Motor neuron (in vitro differentiated cells): ENCODE measurements at regions not wholly inside any gene's neighbourhood (a gene's known extent, or its start where the extent isn't known, plus 50 kb on each side); places are given as distances from the start of the nearest gene placed in this dataset.

Experiments
- ATAC-seq, 8 experiments: fragments of 200-7000 bp; cut with Tn5 transposase; replicated peaks in 6 of 8; 2 replicates each; pipeline ENCODE4 v1.8.0; 2021; ENCODE audit warnings: mild to moderate bottlenecking in 8 of 8, moderate library complexity in 8 of 8
- H3K27ac ChIP-seq, 2 donors: fragments of 250-450 bp; sonication (Bioruptor Pico); 2 replicates each; pipeline ENCODE4 v1.9.0; 2021; ENCODE audit warnings: antibody characterized with exemption in 2 of 2, mild to moderate bottlenecking in 2 of 2, moderate library complexity in 1 of 2
- H3K4me1 ChIP-seq, 2 donors: fragments of 250-450 bp; sonication (Bioruptor Pico); replicated peaks in 1 of 2; 2 replicates each; pipeline ENCODE4 v1.6.1; 2021; ENCODE audit warnings: antibody characterized with exemption in 2 of 2, mild to moderate bottlenecking in 2 of 2, moderate library complexity in 1 of 2
- H3K4me3 ChIP-seq, 5 donors: fragments of 250-450 bp; sonication (Bioruptor Pico); 2 replicates each; pipeline ENCODE4 v1.9.0; 2021; ENCODE audit warnings: antibody characterized with exemption in 5 of 5, mild to moderate bottlenecking in 5 of 5, moderate library complexity in 4 of 5
- WGBS, 10 experiments: fragments of 450-650 bp; shearing (Covaris generic); methylation state at CpG; one replicate each; pipeline ENCODE4 v1.0.0; 2022; 5-methylcytosine and 5-hydroxymethylcytosine counted together
- in situ Hi-C, 9 experiments: fragments of 400-800 bp; cut with MboI; loops; one replicate each; pipeline ENCODE4 v1.15.0; 2021; ENCODE audit warnings: low sequenced_read_pairs in 9 of 9, low pct_unique_long_range_greater_than_20kb in 2 of 9; ENCODE audit not compliant: unreplicated experiment in 9 of 9

DNA sequence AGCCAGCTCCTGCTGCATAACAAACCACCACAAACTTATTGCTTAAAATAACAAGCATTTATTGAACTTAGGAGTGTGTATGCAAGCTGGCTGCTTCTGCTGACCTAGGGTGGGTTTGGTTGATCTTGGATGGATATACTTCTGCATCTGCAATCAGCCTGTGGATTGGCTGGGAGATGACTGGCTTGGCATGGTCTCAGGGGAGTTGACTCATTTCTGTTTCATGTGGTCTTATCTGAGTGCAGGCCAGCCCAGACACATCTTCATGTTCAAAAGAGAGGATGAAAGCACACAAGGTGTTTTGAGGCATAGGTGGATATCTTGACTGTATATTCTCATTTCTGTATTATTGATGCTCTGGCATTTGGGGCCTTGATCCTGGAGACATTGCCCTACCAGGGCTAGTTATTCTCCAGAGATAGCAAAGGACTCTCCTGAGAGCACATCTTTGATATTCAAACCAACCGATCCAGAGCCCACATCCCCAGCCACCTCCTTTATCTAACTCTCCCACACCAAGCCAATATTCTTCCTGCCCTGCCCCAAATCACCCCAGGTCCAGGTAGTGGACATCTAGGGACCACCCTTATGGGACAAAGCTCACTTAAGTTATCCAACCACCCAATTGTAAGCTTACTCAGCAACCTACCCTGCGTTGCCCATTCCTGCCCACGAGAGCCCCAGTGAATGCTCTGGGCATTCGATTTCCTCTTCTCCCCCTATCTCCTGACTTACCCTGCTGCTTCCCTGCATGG lies 350.8 kb downstream of the PTPRU start:
- Histone ChIP-seq H3K4me1 (peaks cover 0 to 3% of the 10 kb centered on the region in 2 donors), H3K27ac (no peak overlapping the region), H3K4me3 (no peak overlapping the region)
- ATAC-seq, result no peak
- in situ Hi-C loops, result no loop called here
- 0 to 84% (median 65%) methylated on average over 1 to 3 of the region's 4 CpGs; no CpG with 5 or more reads in 2 of the 10 experiments for WGBS, 10 experiments

DNA sequence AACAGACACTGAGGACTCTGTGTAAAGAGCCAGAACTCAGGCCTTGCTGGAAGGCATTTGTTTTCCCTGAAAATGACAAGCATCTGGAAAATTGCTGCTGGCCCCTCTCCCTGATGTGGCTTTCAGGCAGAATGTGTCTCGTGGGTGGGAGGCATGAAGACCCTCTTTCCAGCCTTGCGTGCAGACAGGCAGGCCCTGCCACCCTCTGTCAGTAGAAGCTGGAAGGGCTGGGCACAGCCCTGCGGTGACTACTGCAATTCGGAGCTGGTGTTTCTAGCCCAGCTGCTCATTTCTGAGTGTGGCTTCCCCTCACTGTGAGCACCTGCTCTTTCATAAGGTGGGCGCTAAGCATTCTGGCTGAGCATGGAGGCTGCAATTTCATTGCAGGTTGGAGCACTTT lies 349.9 kb downstream of the PTPRU start:
- in situ Hi-C loops, result no loop called here
- no peak for ATAC-seq
- H3K4me3 ChIP-seq, result no peak overlapping the region
- 72 to 88% (median 80%) methylated on average over 1 to 5 of the region's 5 CpGs; no CpG with 5 or more reads in 2 of the 10 experiments for WGBS, 10 experiments
- H3K4me1 ChIP-seq, result peaks cover 0 to 3% of the 10 kb centered on the region in 2 donors
- no peak overlapping the region for H3K27ac ChIP-seq

DNA sequence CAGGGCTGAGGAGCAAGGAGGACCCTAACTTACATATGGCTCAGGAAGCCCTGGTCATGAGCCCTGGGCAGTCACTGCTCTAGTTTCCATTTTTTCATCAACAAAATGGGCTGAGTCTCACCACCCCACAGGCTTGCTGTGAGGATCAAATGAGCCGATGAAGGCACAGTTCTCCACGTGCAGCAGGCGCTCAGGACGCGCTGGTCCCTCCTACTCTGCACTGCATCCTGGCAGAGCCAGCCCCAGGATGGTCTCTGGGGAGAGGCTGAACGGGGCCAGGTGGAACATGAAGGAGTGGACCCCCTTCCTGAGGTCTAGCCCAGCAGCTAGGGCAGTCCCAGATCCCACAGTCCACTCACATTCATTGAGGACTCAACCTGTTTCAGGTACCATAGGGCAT lies 349.3 kb downstream of the PTPRU start:
- H3K4me3 ChIP-seq, result no peak overlapping the region
- in situ Hi-C loops, result no loop called here
- peaks cover 0 to 3% of the 10 kb centered on the region in 2 donors for H3K4me1 ChIP-seq
- WGBS, 10 experiments, result 70 to 86% (median 81%) methylated on average over 2 to 6 of the region's 6 CpGs; no CpG with 5 or more reads in 6 of the 10 experiments
- H3K27ac ChIP-seq, result no peak overlapping the region
- ATAC-seq, result no peak

DNA sequence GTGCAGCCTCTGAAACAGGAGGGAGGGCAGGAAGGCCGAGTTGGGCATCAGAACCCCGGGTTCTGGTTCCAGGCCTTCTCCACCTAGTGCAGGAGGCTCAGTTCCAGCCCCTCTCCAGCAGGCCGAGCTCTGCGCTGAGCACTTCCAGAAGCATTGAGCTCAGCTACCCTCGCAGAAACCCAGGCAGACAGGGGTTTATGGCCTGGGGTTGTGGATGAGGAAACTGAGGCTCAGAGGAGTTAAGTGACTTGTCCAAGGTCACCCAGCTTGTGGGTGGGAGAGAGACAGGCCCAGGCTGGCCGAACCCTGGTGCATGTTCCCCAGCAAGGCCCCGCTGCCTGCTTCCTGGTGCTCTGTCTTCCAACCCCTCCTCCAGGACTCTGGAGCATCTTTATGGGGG lies 348.9 kb downstream of the PTPRU start:
- WGBS, 10 experiments, result 40 to 100% (median 83%) methylated on average over 1 to 5 of the region's 7 CpGs; no CpG with 5 or more reads in 6 of the 10 experiments
- in situ Hi-C loops, result no loop called here
- peaks cover 0 to 3% of the 10 kb centered on the region in 2 donors for H3K4me1 ChIP-seq
- no peak for ATAC-seq
- H3K4me3 ChIP-seq, result no peak overlapping the region
- no peak overlapping the region for H3K27ac ChIP-seq

DNA sequence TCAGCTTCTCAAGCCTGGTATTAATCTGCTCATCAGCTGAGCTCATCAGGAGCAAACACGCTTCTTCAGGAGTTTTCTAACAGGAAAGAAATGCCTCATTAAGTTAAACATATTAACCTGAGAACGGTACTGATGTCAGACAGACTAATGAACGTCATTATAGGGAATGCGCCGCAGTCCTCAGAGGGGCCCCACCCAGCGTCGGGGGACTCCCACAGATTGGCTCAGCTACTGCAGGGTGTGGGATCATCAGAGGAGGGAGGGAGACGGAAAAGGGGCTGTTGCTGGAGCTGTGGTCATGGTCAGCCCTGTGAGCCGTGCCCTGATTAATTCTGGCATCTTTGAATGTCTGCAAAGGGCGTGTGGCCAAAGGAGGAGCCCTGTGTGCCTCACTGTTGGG lies 348.5 kb downstream of the PTPRU start:
- peak in 7 of 8 experiments; percentile 38 to 99 (median 94) for ATAC-seq
- H3K4me1 ChIP-seq, result peaks cover 0 to 3% of the 10 kb centered on the region in 2 donors

DNA sequence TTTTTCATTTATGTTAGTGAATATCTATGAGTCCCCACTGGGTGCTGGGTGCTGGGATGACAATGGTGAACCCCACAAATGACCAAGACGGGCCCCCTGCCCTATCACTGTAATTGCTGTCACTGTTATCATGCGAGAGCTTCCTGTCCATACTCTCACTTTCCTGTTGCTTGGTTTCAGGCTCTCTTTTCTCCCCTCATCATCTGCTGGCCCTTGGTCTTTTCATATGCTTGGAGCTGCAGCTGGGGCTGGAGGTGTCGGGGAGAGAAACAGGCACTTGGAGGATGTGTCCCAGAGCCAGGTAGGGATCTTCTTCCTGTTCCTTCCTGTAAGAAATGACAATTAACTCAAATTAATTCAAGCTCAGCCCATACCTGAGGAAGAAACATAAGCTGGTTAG lies 348.0 kb downstream of the PTPRU start:
- Histone ChIP-seq H3K27ac (no peak overlapping the region), H3K4me1 (peaks cover 0 to 3% of the 10 kb centered on the region in 2 donors), H3K4me3 (no peak overlapping the region)
- WGBS, 10 experiments, result 40 to 83% (median 51%) methylated on average over 1 to 3 of the region's 3 CpGs; no CpG with 5 or more reads in 4 of the 10 experiments
- ATAC-seq, result no peak
- in situ Hi-C loops, result no loop called here

More for the DNA sequence above, 348.5 kb downstream of the PTPRU start:
- WGBS, 10 experiments, result 10 to 78% (median 49%) methylated on average over 1 to 10 of the region's 10 CpGs; no CpG with 5 or more reads in 2 of the 10 experiments
- H3K27ac ChIP-seq, result no peak overlapping the region
- H3K4me3 ChIP-seq, result no peak overlapping the region
- in situ Hi-C loops, result no loop called here

DNA sequence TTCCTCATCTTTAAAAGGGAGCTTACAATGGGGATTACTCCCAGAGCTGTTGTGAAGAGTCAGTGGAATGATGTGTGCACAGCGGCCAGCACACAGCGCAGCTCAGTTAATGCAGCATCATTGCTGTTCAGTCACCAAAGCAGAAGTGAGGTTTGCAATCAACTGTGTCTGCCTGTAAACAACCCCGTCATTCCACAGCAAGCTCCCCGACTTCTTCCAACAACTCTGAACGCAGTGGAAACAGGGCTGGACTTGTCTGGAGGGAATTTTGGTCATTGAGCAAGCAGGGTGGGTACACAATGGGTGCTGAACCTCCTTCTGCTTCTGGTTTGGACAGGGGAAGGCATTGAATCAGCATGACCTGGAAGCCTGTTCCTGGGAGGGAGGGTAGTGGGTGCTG lies 347.4 kb downstream of the PTPRU start:
- no peak overlapping the region for H3K27ac ChIP-seq
- in situ Hi-C loops, result no loop called here
- ATAC-seq, result no peak
- peaks cover 0 to 3% of the 10 kb centered on the region in 2 donors for H3K4me1 ChIP-seq
- H3K4me3 ChIP-seq, result no peak overlapping the region
- 0 to 100% (median 86%) methylated on average over 1 to 5 of the region's 5 CpGs; no CpG with 5 or more reads in 3 of the 10 experiments for WGBS, 10 experiments

DNA sequence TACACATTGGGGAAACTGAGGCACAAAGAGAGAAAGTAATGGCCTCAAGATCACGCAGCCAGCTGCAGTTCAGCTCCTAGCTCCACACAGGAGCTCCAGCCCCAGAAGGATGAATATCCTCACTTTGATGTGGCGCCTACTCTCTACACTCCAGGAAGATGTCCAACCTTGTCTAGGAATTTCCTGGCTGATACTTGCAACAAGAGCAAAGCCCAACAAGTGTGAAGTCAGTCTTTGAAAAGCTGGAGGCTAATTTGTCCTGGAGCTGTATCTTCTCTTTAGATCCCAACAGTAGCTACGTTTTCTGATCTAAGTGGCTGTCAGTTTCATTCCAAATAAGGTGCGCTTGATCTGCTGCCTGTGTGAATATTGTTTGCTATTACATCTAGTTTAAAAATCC lies 344.9 kb downstream of the PTPRU start:
- WGBS, 10 experiments, result 30 to 94% (median 88%) methylated on average over 2 to 4 of the region's 4 CpGs; no CpG with 5 or more reads in 4 of the 10 experiments

DNA sequence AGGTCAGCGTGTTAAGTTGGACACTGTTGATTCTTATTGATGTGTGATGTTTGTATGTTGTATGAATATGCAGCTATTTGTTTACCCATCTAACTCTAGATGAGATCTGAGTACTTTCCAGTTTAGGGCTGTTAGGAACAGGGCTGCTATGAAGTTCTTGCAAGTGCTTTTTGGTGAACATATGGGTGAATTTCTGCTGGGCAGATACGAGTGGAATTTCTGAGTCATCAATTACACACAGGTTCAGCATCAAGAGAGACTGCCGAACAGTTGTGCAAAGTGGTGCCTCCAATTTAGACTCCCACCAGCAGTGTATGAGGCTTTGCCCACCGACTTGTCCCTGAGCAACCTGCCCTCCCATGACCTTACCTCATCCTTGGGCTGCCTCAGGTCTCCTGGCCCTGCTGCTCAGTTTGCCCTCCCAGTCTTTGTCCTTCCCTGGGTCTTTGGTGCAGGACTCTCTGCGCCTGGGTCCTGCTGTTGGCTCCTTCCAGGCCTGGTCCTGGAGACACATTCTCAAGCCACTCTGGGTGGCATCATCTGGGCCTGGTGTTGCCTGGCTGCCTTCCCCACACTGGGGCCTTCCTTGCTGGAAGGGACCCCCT lies 343.6 kb downstream of the PTPRU start:
- ATAC-seq, result peak in 1 of 8 experiments; percentile 31
- in situ Hi-C loops, result no loop called here
- WGBS, 10 experiments, result 0 to 85% (median 46%) methylated on average over 1 to 5 of the region's 5 CpGs; no CpG with 5 or more reads in 2 of the 10 experiments
- Histone ChIP-seq H3K4me1 (peaks cover 0 to 6% of the 10 kb centered on the region in 2 donors), H3K27ac (no peak overlapping the region), H3K4me3 (no peak overlapping the region)

More for the DNA sequence above, 344.9 kb downstream of the PTPRU start:
- H3K4me3 ChIP-seq, result no peak overlapping the region
- in situ Hi-C loops, result no loop called here
- peaks cover 0 to 3% of the 10 kb centered on the region in 2 donors for H3K4me1 ChIP-seq
- no peak overlapping the region for H3K27ac ChIP-seq
- no peak for ATAC-seq

DNA sequence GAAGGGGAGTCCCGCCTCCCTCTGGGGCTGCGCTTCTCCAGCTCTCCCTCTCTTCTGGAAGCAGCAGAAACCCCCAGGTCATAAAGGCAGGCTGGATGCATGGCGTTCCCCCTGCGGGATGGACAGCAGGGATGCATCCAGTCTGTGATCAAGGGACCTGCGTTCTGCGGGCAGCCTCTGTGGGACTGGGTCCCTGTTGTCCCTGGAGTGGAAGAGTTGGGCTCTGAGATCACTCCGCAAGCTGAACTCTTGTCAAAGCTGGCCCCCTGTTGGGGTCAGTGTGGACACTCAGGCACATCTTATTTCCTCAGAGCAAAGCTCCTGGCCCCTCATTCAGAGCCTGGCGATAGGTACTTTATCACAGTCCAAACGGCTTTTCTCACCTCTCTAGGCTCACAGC lies 341.2 kb downstream of the PTPRU start:
- no peak overlapping the region for H3K4me3 ChIP-seq
- H3K27ac ChIP-seq, result no peak overlapping the region
- ATAC-seq, result peak in 3 of 8 experiments; percentile 21 to 32 (median 28)
- WGBS, 10 experiments, result 40 to 100% (median 71%) methylated on average over 1 to 7 of the region's 9 CpGs; no CpG with 5 or more reads in 3 of the 10 experiments
- in situ Hi-C loops, result no loop called here
- H3K4me1 ChIP-seq, result peaks cover 0 to 4% of the 10 kb centered on the region in 2 donors

DNA sequence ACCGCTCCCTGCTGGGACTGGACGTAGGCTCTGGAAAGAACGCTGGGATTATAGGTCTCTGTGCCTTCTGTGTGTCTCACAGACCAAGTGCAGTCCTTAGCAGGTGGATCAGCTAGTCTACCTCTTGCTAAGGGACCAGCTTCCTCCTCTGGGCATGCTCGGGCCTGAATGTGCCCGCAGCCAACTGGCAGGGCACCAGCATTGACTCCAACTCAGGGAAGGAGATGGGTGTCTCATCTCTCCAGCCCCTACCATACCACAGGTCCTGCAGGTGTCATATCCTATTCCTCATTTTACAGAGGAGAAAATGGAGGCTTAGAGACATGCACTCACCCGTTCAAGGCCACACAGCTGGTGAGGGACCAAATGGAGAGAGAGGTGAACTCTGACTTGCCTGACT lies 340.2 kb downstream of the PTPRU start:
- WGBS, 10 experiments, result 41 to 100% (median 85%) methylated on average over 1 to 6 of the region's 6 CpGs; no CpG with 5 or more reads in 2 of the 10 experiments
- no peak for ATAC-seq
- in situ Hi-C loops, result no loop called here
- no peak overlapping the region for H3K27ac ChIP-seq
- no peak overlapping the region for H3K4me3 ChIP-seq
- peaks cover 0 to 4% of the 10 kb centered on the region in 2 donors for H3K4me1 ChIP-seq

DNA sequence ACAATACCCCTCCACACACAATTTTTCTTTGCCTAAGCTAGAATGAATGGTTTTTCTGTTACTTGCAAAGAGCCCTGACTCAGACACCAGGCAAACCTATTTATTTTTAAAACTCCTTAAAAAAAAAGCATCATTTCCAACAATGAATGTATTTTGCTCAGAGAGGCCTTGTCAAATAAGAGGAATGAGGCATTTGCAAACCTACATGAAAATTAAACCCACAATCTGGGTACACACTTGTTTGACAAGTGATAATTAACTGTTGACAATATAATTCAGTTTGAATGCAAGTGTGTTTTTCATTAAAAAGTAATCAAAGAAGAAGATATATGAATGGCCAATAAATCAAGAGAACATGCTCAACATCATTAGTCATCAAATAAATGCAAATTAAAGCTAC lies 339.5 kb downstream of the PTPRU start:
- H3K4me1 ChIP-seq, result peaks cover 0 to 4% of the 10 kb centered on the region in 2 donors
- in situ Hi-C loops, result no loop called here
- H3K4me3 ChIP-seq, result no peak overlapping the region
- ATAC-seq, result peak in 3 of 8 experiments; percentile 26 to 43 (median 34)
- H3K27ac ChIP-seq, result no peak overlapping the region

DNA sequence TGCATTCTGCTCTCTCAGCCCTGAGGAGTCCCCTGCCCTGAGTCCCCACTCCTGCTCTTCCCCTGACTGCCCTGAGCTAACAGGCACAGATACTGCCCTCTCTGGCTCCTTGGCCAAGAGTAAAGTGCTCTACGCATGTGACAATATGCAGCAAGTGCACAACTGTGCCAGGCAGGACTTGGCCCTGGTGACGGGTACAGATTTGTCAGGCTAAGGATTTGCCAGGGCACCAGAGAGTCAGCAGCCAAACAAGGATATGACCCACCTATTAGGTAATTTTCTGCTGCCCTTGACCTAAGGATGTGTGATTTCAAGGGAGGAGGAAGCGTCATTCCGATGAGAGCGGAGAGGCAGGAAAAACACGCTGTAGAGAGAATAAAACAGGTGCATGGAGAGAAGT lies 339.0 kb downstream of the PTPRU start:
- peak in 1 of 8 experiments; percentile 4 for ATAC-seq
- in situ Hi-C loops, result no loop called here

More for the DNA sequence above, 339.0 kb downstream of the PTPRU start:
- peaks cover 0 to 4% of the 10 kb centered on the region in 2 donors for H3K4me1 ChIP-seq
- WGBS, 10 experiments, result 57 to 90% (median 73%) methylated on average over 2 to 5 of the region's 6 CpGs; no CpG with 5 or more reads in 3 of the 10 experiments
- no peak overlapping the region for H3K27ac ChIP-seq
- H3K4me3 ChIP-seq, result no peak overlapping the region
